IMR-90 (cell line): ENCODE measurements at regions not wholly inside any gene's neighbourhood (a gene's known extent, or its start where the extent isn't known, plus 50 kb on each side); places are given as distances from the start of the nearest gene placed in this dataset.
"Not testable (repeated sequence)": the region's sequence is repeated elsewhere in the genome, so short reads cannot be mapped to it uniquely, and the experiment has no call there.

ENCODE experiments used
- ATAC-seq: fragments of 200-7000 bp; cut with Tn5 transposase; 2 replicates; pipeline ENCODE4 v1.9.1; 2020; ENCODE audit warnings: low read depth, mild to moderate bottlenecking, moderate library complexity
- BruUV-seq: library from RNA; stranded (reverse); fragments of 400-500 nt; replicated peaks from 2 replicates; lab custom pipeline; 2021; lab: Mats Ljungman, UMichigan
- CTCF ChIA-PET: fragments of 300-600 bp; formaldehyde crosslinking; extraction: SDS; loops from one replicate; lab custom pipeline; 2021; ENCODE audit warnings: antibody characterized with exemption; lab: Yijun Ruan, JAX
- POLR2A ChIA-PET: fragments of 300-600 bp; sonication (Branson Sonifier 250); formaldehyde crosslinking; loops from one replicate; lab custom pipeline; 2022; ENCODE audit warnings: antibody characterized with exemption; ENCODE audit not compliant: unreplicated experiment; lab: Charles Lee
- DNase-seq: peaks from one replicate; pipeline ENCODE4 v3.0.0; 2013
- H2AFZ ChIP-seq: replicated peaks from 2 replicates; pipeline ENCODE3; 2013; ENCODE audit warnings: low read length, mild to moderate bottlenecking; ENCODE audit not compliant: poor library complexity
- H2AK5ac ChIP-seq: 2 replicates; pipeline ENCODE4 v1.6.1; 2013; ENCODE audit warnings: low read depth, low read length, inconsistent platforms
- H2AK9ac ChIP-seq: replicated peaks from 2 replicates; pipeline ENCODE3; 2013; ENCODE audit warnings: mild to moderate bottlenecking, low read depth, low read length, moderate library complexity; ENCODE audit not compliant: poor library complexity
- H2BK120ac ChIP-seq: 2 replicates; pipeline ENCODE4 v1.6.1; 2013; ENCODE audit warnings: low read depth, low read length, inconsistent platforms
- H2BK15ac ChIP-seq: 3 replicates; pipeline ENCODE4 v1.6.1; 2013; ENCODE audit warnings: low read depth, low read length, inconsistent platforms
- H2BK20ac ChIP-seq: 2 replicates; pipeline ENCODE4 v1.6.1; 2013; ENCODE audit warnings: low read depth, mild to moderate bottlenecking, inconsistent platforms, low read length, moderate library complexity
- H2BK5ac ChIP-seq: 2 replicates; pipeline ENCODE4 v1.6.1; 2013; ENCODE audit warnings: mild to moderate bottlenecking, low read depth, low read length, inconsistent platforms; ENCODE audit not compliant: poor library complexity, severe bottlenecking
- H3K14ac ChIP-seq: replicated peaks from 2 replicates; pipeline ENCODE4 v1.6.1; 2013; ENCODE audit warnings: low read depth, low read length, inconsistent platforms
- H3K18ac ChIP-seq: 2 replicates; pipeline ENCODE4 v1.6.1; 2013; ENCODE audit warnings: low read depth, low read length, control low read depth
- H3K23ac ChIP-seq: 2 replicates; pipeline ENCODE4 v1.6.1; 2013; ENCODE audit warnings: low read depth, low read length, inconsistent platforms
- H3K27ac ChIP-seq: 2 replicates; pipeline ENCODE4 v1.5.1; 2013; ENCODE audit warnings: mild to moderate bottlenecking, control low read depth, low read length; ENCODE audit not compliant: insufficient read depth
- H3K27me3 ChIP-seq: 2 replicates; pipeline ENCODE4 v1.6.1; 2013; ENCODE audit warnings: low read length; ENCODE audit not compliant: control insufficient read depth, insufficient read depth
- H3K36me3 ChIP-seq: 2 replicates; pipeline ENCODE4 v1.6.1; 2013; ENCODE audit warnings: low read length, mixed read lengths; ENCODE audit not compliant: control insufficient read depth, insufficient read depth
- H3K4ac ChIP-seq: 2 replicates; pipeline ENCODE4 v1.6.1; 2013; ENCODE audit warnings: low read depth, low read length, inconsistent platforms
- H3K4me1 ChIP-seq: 2 replicates; pipeline ENCODE4 v1.6.1; 2013; ENCODE audit warnings: low read length, mixed read lengths; ENCODE audit not compliant: control insufficient read depth, insufficient read depth
- H3K4me2 ChIP-seq: 2 replicates; pipeline ENCODE4 v1.6.1; 2013; ENCODE audit warnings: low read depth, mild to moderate bottlenecking, control low read depth, low read length, moderate library complexity
- H3K4me3 ChIP-seq: 2 replicates; pipeline ENCODE4 v1.5.1; 2013; ENCODE audit warnings: low read depth, mild to moderate bottlenecking, control low read depth, low read length, moderate library complexity; ENCODE audit not compliant: insufficient read depth
- H3K56ac ChIP-seq: 2 replicates; pipeline ENCODE4 v1.6.1; 2013; ENCODE audit warnings: low read length, inconsistent platforms; ENCODE audit not compliant: insufficient read depth; ENCODE audit errors: extremely low read depth
- H3K79me1 ChIP-seq, 2 experiments: 2 replicates each; pipeline ENCODE4 v1.6.1; 2013; ENCODE audit warnings: low read length in 2 of 2, inconsistent platforms in 1 of 2, low read depth in 1 of 2
- H3K9ac ChIP-seq: 2 replicates; pipeline ENCODE4 v1.6.1; 2013; ENCODE audit warnings: low read depth, low read length, control low read depth
- H3K9me1 ChIP-seq: 2 replicates; pipeline ENCODE4 v1.6.1; 2013; ENCODE audit warnings: low read length, inconsistent platforms; ENCODE audit not compliant: insufficient read depth
- H3K9me3 ChIP-seq: 2 replicates; pipeline ENCODE4 v1.6.1; 2013; ENCODE audit warnings: low read length; ENCODE audit not compliant: control insufficient read depth, insufficient read depth
- H4K20me1 ChIP-seq: 2 replicates; pipeline ENCODE4 v1.6.1; 2013; ENCODE audit warnings: low read length, inconsistent platforms; ENCODE audit not compliant: insufficient read depth
- H4K5ac ChIP-seq: 2 replicates; pipeline ENCODE4 v1.6.1; 2013; ENCODE audit warnings: mild to moderate bottlenecking, low read depth, low read length, control low read depth
- H4K8ac ChIP-seq, 2 experiments: 2 replicates each; pipeline ENCODE4 v1.6.1; 2013; ENCODE audit warnings: low read depth in 2 of 2, low read length in 2 of 2, control low read depth in 1 of 2, inconsistent platforms in 1 of 2
- H4K91ac ChIP-seq: 2 replicates; pipeline ENCODE4 v1.6.1; 2013; ENCODE audit warnings: low read depth, low read length, inconsistent platforms; ENCODE audit not compliant: insufficient read depth
- WGBS, 2 experiments: methylation state at CpG; one replicate each; pipeline versions ENCODE4 v1.1.5 to v1.1.7; 2013; ENCODE audit warnings: missing lambda C conversion rate in 2 of 2; ENCODE audit not compliant: insufficient read length in 1 of 2; ENCODE audit errors: extremely low coverage in 2 of 2; 5-methylcytosine and 5-hydroxymethylcytosine counted together
- dilution Hi-C: fragments of 300-500 bp; cut with HindIII; formaldehyde crosslinking; loops from one replicate; pipeline ENCODE4 v1.14.3; 2018; ENCODE audit warnings: low sequenced_read_pairs; ENCODE audit not compliant: unreplicated experiment
- in situ Hi-C: fragments of 300-500 bp; cut with MboI; formaldehyde crosslinking; loops from 3 replicates; pipeline ENCODE4 v1.14.3; 2019; ENCODE audit warnings: low sequenced_read_pairs, inconsistent platforms, mixed read lengths
- intact Hi-C: fragments of 100-400 bp; cut with micrococcal nuclease; formaldehyde crosslinking; loops from 2 replicates; pipeline ENCODE4 v1.10.0; 2022

DNA sequence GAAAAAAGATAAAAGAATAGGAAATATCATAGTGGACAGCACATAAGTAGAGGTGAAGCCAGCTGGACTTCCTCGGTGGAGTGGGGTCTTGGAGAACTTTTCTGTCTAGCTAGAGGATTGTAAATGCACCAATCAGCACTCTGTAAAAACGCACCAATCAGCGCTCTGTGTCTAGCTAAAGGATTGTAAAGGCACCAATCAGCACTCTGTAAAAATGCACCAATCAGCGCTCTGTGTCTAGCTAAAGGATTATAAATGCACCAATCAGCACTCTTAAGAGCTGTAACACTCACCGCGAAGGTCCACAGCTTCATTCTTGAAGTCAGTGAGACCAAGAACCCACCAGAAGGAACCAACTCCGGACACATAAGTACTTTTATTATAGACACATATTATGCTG lies 91.8 kb upstream of the IKBKE start:
- ATAC-seq, H3K56ac ChIP-seq, H4K5ac ChIP-seq, in situ Hi-C loops, H2BK20ac ChIP-seq, H4K20me1 ChIP-seq, H4K91ac ChIP-seq, H2BK5ac ChIP-seq, POLR2A ChIA-PET, H2AK5ac ChIP-seq, H3K23ac ChIP-seq, H4K8ac ChIP-seq, H3K9me1 ChIP-seq, dilution Hi-C loops, H3K27me3 ChIP-seq, intact Hi-C loops, H3K4me3 ChIP-seq, H3K9me3 ChIP-seq, H2BK15ac ChIP-seq, H2AFZ ChIP-seq, H3K79me1 ChIP-seq, H3K4ac ChIP-seq, H3K36me3 ChIP-seq, BruUV-seq, CTCF ChIA-PET, H3K18ac ChIP-seq, H3K4me1 ChIP-seq, H3K27ac ChIP-seq, H3K4me2 ChIP-seq, H2BK120ac ChIP-seq, H3K9ac ChIP-seq, H2AK9ac ChIP-seq, DNase-seq, H3K14ac ChIP-seq: not testable (repeated sequence)
- WGBS, 2 experiments, result no CpG with 5 or more reads among the region's 7 CpGs

DNA sequence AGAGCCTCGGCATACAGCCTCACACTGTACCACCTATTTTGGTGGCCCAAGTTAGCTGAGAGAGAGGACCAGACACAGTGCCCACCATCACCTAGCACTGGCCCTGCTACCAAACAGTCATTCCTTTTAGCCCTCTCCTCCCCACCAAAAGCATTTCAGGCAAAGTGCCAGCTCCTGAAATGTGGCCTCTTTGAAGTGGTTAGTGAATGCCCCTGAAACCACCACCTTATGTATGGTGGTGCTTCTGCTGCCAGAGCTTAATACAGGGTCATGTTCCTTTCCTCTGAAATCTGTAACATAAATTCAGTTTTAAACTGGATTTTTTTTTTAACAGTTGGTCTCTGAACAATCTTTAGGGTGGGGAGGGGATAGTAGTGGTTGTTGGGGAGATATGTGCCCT lies 91.0 kb upstream of the IKBKE start:
- H3K79me1 ChIP-seq, H3K18ac ChIP-seq, BruUV-seq, H2BK5ac ChIP-seq, H3K9me1 ChIP-seq, DNase-seq, H2BK20ac ChIP-seq, H4K8ac ChIP-seq, H2AK9ac ChIP-seq, H2BK15ac ChIP-seq, H3K27me3 ChIP-seq, H3K14ac ChIP-seq, H3K56ac ChIP-seq, POLR2A ChIA-PET, H3K27ac ChIP-seq, H4K5ac ChIP-seq, H3K4me2 ChIP-seq, H3K36me3 ChIP-seq, H3K4me1 ChIP-seq, H2BK120ac ChIP-seq, H3K23ac ChIP-seq, H3K9me3 ChIP-seq, H3K4ac ChIP-seq, H2AK5ac ChIP-seq, H3K9ac ChIP-seq, H2AFZ ChIP-seq, intact Hi-C loops, in situ Hi-C loops, H4K20me1 ChIP-seq, ATAC-seq, dilution Hi-C loops, H3K4me3 ChIP-seq, CTCF ChIA-PET, H4K91ac ChIP-seq: not testable (repeated sequence)
- WGBS, 2 experiments, result no CpG with 5 or more reads among the region's 1 CpG
